GM12878 (cell line): ENCODE measurements at regions not wholly inside any gene's neighbourhood (a gene's known extent, or its start where the extent isn't known, plus 50 kb on each side); places are given as distances from the start of the nearest gene placed in this dataset.

ENCODE experiments used
- CREM ChIP-seq: IDR thresholded peaks from 2 replicates; pipeline ENCODE4 v1.6.1; 2014; ENCODE audit warnings: antibody characterized with exemption, low read depth
- EP300 ChIP-seq, 2 experiments: fragments of 150-350 bp in 1 of 2; IDR thresholded peaks; 2 replicates each; pipeline ENCODE4 v1.6.1; 2011 to 2012; ENCODE audit warnings: low read depth in 2 of 2, low read length in 2 of 2, borderline replicate concordance in 1 of 2, improper control_type of control experiment in 1 of 2, inconsistent platforms in 1 of 2; ENCODE audit not compliant: control insufficient read depth in 1 of 2
- HDGF ChIP-seq: fragments of 450-650 bp; IDR thresholded peaks from 2 replicates; pipeline ENCODE4 v1.6.1; 2016; ENCODE audit warnings: antibody characterized with exemption
- PAX5 ChIP-seq: IDR thresholded peaks from 2 replicates; pipeline ENCODE4 v1.6.1; 2011; ENCODE audit warnings: low read depth, low read length, borderline replicate concordance
- RELA ChIP-seq: fragments of 450-650 bp; IDR thresholded peaks from 2 replicates; pipeline ENCODE4 v1.8.0; 2014; ENCODE audit warnings: borderline replicate concordance; ENCODE audit not compliant: partially characterized antibody
- SP1 ChIP-seq: IDR thresholded peaks from one replicate; pipeline ENCODE4 v1.6.1; 2011; ENCODE audit warnings: low read depth, low read length
- TF ChIP-seq, protein P1 (sequence below), 3 experiments: IDR thresholded peaks in 2 of 3; conservative IDR thresholded peaks in 1 of 3; 2 replicates each; pipeline ENCODE4 v1.5.1; 2011; ENCODE audit warnings: low read depth in 3 of 3, low read length in 3 of 3, mild to moderate bottlenecking in 3 of 3, control low read depth in 2 of 3, moderate library complexity in 2 of 3, inconsistent platforms in 1 of 3, mixed read lengths in 1 of 3; ENCODE audit not compliant: control insufficient read depth in 2 of 3, insufficient read depth in 1 of 3; ENCODE audit errors: extremely low read depth in 1 of 3

DNA sequence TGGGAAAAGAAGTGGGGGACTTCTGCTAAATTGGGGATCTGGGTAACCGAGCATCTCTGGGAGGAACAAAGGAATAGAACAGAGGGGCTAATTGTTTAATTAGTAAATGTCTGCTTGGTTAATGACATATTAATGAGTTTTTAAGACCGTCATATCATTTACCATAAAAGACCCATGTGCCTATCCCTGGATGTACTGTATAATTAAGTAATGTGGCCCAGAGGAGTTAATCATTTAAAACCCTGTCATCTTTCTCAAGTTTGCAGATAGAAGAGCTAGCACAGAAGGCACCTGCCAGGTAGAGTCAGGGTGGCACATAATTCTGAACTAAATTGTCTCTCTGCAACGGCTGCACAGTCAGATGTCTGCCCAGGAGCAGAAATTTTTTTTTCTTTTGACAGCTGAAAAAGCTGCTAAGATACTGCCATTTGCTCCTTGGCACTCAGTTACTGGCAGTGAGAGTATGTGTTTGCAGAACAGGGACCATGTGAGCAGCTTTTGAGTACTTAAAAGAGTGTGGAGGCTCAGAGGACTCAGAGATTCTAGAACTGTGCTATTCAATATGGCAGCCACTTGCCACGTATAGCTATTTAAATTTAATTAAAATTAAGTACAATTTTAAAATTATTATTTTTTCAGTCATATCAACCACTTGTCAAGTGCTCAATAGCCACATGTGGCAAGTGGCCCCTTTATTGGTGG is 202.7 kb upstream of the SLC35B3 start:
- TF ChIP-seq CREM (no peak), EP300 (IDR thresholded peaks at IDR 0.05; ENCODE audit: borderline replicate concordance in 1 of 2, control insufficient read depth in 1 of 2, low read depth in 2 of 2, low read length in 2 of 2) (no peak), HDGF (no peak), RELA (no peak), SP1 (no peak), PAX5 (no peak)
- TF ChIP-seq, protein P1, sequence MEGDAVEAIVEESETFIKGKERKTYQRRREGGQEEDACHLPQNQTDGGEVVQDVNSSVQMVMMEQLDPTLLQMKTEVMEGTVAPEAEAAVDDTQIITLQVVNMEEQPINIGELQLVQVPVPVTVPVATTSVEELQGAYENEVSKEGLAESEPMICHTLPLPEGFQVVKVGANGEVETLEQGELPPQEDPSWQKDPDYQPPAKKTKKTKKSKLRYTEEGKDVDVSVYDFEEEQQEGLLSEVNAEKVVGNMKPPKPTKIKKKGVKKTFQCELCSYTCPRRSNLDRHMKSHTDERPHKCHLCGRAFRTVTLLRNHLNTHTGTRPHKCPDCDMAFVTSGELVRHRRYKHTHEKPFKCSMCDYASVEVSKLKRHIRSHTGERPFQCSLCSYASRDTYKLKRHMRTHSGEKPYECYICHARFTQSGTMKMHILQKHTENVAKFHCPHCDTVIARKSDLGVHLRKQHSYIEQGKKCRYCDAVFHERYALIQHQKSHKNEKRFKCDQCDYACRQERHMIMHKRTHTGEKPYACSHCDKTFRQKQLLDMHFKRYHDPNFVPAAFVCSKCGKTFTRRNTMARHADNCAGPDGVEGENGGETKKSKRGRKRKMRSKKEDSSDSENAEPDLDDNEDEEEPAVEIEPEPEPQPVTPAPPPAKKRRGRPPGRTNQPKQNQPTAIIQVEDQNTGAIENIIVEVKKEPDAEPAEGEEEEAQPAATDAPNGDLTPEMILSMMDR (IDR thresholded peaks at IDR 0.05 in 2 of 3, conservative IDR thresholded peaks at IDR 0.05 in 1 of 3; ENCODE audit: control insufficient read depth in 2 of 3, extremely low read depth in 1 of 3, insufficient read depth in 1 of 3, low read depth in 3 of 3, low read length in 3 of 3), result no peak
